Ovary (tissue), 7 donors: ENCODE measurements at regions not wholly inside any gene's neighbourhood (a gene's known extent, or its start where the extent isn't known, plus 50 kb on each side); places are given as distances from the start of the nearest gene placed in this dataset.

Source experiments
- DNase-seq, 5 donors: peaks; one replicate each; pipeline ENCODE4 v3.0.0-alpha.2; 2019 to 2020
- H3K27ac ChIP-seq, 2 donors: fragments of 200-600 bp; one replicate each; pipeline versions ENCODE4 v1.5.1 to v1.8.0; 2019 to 2022
- H3K27me3 ChIP-seq: fragments of 200-600 bp; one replicate; pipeline ENCODE4 v1.8.0; 2022
- H3K36me3 ChIP-seq: fragments of 200-600 bp; sonication (generic); one replicate; pipeline ENCODE4 v1.5.1; 2019
- H3K4me1 ChIP-seq: one replicate; pipeline ENCODE4 v1.8.1; 2013; ENCODE audit warnings: mild to moderate bottlenecking, moderate library complexity; ENCODE audit not compliant: insufficient read depth
- H3K4me3 ChIP-seq: fragments of 200-600 bp; sonication (generic); one replicate; pipeline ENCODE4 v1.5.1; 2017
- H3K9me3 ChIP-seq, 2 donors: fragments of 200-600 bp in 1 of 2; sonication (generic) in 1 of 2; one replicate each; pipeline versions ENCODE4 v1.5.1 to v1.8.1; 2013 to 2019; ENCODE audit warnings: mild to moderate bottlenecking in 1 of 2, moderate library complexity in 1 of 2
- EP300 ChIP-seq: sonication (generic); formaldehyde crosslinking; IDR thresholded peaks from one replicate; pipeline ENCODE4 v1.6.1; 2017; ENCODE audit warnings: antibody characterized with exemption
- POLR2A ChIP-seq: fragments of 450-650 bp; IDR thresholded peaks from one replicate; pipeline ENCODE4 v1.6.1; 2017; ENCODE audit warnings: antibody characterized with exemption, mild to moderate bottlenecking, moderate library complexity
- WGBS, 3 donors: extraction: QIAGEN DNeasy Blood & Tissue Kit in 1 of 3; methylation state at CpG; one replicate each; pipeline versions ENCODE4 v1.1.5 to v1.1.7; 2013 to 2017; 5-methylcytosine and 5-hydroxymethylcytosine counted together
- intact Hi-C, 4 donors: fragments of 100-400 bp; cut with DNase I; formaldehyde crosslinking; loops; one replicate each; pipeline versions ENCODE4 v1.11.0 to v1.15.1; 2022 to 2023
- TF ChIP-seq, protein P1 (sequence below), 3 donors: fragments of 450-650 bp in 2 of 3; fragments of 200-600 bp in 1 of 3; IDR thresholded peaks; one replicate each; pipeline versions ENCODE4 v1.5.1 to v1.8.0; 2016 to 2022; ENCODE audit warnings: antibody characterized with exemption in 3 of 3, mild to moderate bottlenecking in 1 of 3
- donor health status: DM: no; HTN: no; CAD: no; lungs with moderate emphysema.
- donor health status: DM: no; HTN: no; CAD: no.
- donor health status: Bipolar disorder and iron deficiency.
- donor health status: DM: no; HTN: no; CAD: no.
- donor health status: DM: yes; HTN: yes; CAD: no.

GRCh38 chr14:65261425-65261920 is 151.1 kb upstream of the FUT8 start:
- H3K27ac ChIP-seq: no peak overlapping the region
- no peak for DNase-seq
- H3K9me3 ChIP-seq: no peaks in the 10 kb centered on the region
- TF ChIP-seq, protein P1, sequence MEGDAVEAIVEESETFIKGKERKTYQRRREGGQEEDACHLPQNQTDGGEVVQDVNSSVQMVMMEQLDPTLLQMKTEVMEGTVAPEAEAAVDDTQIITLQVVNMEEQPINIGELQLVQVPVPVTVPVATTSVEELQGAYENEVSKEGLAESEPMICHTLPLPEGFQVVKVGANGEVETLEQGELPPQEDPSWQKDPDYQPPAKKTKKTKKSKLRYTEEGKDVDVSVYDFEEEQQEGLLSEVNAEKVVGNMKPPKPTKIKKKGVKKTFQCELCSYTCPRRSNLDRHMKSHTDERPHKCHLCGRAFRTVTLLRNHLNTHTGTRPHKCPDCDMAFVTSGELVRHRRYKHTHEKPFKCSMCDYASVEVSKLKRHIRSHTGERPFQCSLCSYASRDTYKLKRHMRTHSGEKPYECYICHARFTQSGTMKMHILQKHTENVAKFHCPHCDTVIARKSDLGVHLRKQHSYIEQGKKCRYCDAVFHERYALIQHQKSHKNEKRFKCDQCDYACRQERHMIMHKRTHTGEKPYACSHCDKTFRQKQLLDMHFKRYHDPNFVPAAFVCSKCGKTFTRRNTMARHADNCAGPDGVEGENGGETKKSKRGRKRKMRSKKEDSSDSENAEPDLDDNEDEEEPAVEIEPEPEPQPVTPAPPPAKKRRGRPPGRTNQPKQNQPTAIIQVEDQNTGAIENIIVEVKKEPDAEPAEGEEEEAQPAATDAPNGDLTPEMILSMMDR (IDR thresholded peaks at IDR 0.05): no peak
- TF ChIP-seq EP300 (no peak), POLR2A (no peak)
- intact Hi-C loops: no loop called here
- H3K36me3 ChIP-seq: no peaks in the 10 kb centered on the region
- H3K27me3 ChIP-seq: no peaks in the 10 kb centered on the region
- no peak overlapping the region for H3K4me3 ChIP-seq
- H3K4me1 ChIP-seq: no peaks in the 10 kb centered on the region
- WGBS, 3 donors: 88 to 94% (median 91%) methylated on average over 1 of the region's 1 CpG

DNA sequence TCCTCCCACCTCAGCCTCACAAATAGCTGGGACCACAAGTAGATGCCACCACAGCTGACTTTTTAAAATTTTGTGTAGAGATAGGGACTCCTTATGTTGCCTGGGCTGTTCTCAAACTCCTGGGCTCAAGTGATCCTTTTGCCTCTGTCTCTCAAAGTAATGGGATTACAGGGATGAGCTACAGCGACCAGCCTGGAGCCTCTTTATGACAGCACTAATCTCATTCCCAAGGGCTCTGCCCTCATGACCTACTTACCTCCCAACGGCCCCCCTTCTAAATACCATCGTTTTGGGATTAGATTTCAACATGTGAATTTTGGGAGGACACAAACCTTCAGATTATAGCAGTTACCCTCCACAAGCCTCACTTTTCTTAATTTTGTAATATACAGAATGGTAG is 150.6 kb upstream of the FUT8 start:
- H3K27ac ChIP-seq: no peak overlapping the region
- no peak overlapping the region for H3K4me3 ChIP-seq
- H3K4me1 ChIP-seq: peaks cover 1% of the 10 kb centered on the region
- DNase-seq: no peak
- no peaks in the 10 kb centered on the region for H3K27me3 ChIP-seq
- intact Hi-C loops: no loop called here
- H3K36me3 ChIP-seq: no peaks in the 10 kb centered on the region
- no peaks in the 10 kb centered on the region for H3K9me3 ChIP-seq
- no peak for TF ChIP-seq EP300
- TF ChIP-seq, protein P1 (IDR thresholded peaks at IDR 0.05): no peak
- TF ChIP-seq POLR2A: no peak
- WGBS, 3 donors: 45 to 49% (median 46%) methylated on average over 3 of the region's 3 CpGs

DNA sequence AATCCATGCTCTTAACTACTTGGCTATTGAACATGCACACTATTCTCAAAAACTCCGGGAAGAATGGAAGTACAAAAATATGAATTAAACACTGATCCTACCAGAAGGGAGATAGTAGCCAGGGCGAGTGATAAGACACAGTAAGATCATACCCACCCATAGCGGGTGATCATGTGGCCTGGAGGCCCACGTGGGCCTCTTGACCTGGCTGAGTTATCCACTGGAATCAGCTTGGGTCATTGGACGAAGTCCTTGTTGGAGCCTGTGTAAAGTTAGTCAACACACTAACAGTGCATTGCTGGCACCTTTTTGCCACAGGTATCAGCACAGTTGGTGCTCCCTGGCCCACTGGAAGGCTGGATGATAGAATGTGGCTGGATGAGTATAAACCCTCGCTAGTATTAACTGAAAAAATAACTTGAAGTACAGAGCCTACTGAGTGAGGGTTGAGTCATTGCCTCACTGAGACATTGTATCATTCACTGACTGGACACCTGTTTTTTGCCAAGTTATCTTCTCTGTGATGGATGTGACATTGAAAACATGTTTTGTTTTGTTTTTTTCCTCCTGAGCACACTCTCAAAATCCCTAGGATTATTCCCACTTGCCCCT is 149.2 kb upstream of the FUT8 start:
- no peaks in the 10 kb centered on the region for H3K9me3 ChIP-seq
- no peaks in the 10 kb centered on the region for H3K27me3 ChIP-seq
- no peak overlapping the region for H3K4me3 ChIP-seq
- no peak overlapping the region for H3K27ac ChIP-seq
- no peaks in the 10 kb centered on the region for H3K36me3 ChIP-seq
- TF ChIP-seq POLR2A: no peak
- no peak for TF ChIP-seq EP300
- peaks cover 1% of the 10 kb centered on the region for H3K4me1 ChIP-seq
- WGBS, 3 donors: 78 to 86% (median 86%) methylated on average over 6 of the region's 6 CpGs
- intact Hi-C loops: no loop called here
- DNase-seq: no peak

- TF ChIP-seq POLR2A: no peak
- TF ChIP-seq, protein P1 (IDR thresholded peaks at IDR 0.05): no peak
- no peak for TF ChIP-seq EP300
- Histone ChIP-seq H3K9me3 (no peaks in the 10 kb centered on the region), H3K27ac (no peak overlapping the region), H3K36me3 (no peaks in the 10 kb centered on the region), H3K4me1 (peaks cover 1% of the 10 kb centered on the region), H3K27me3 (no peaks in the 10 kb centered on the region), H3K4me3 (no peak overlapping the region)
- 65 to 74% (median 65%) methylated on average over 5 of the region's 5 CpGs for WGBS, 3 donors
- no peak for DNase-seq
- intact Hi-C loops: no loop called here
These were observed 144.7 kb upstream of the FUT8 start for GRCh38 chr14:65267856-65268255.

GRCh38 chr14:65268594-65268993 is 143.9 kb upstream of the FUT8 start:
- TF ChIP-seq, protein P1 (IDR thresholded peaks at IDR 0.05): no peak
- no peak for TF ChIP-seq POLR2A
- Histone ChIP-seq H3K4me1 (peaks cover 1% of the 10 kb centered on the region), H3K27me3 (no peaks in the 10 kb centered on the region), H3K9me3 (no peaks in the 10 kb centered on the region), H3K36me3 (no peaks in the 10 kb centered on the region), H3K4me3 (no peak overlapping the region), H3K27ac (no peak overlapping the region)
- no peak for DNase-seq
- intact Hi-C loops: no loop called here
- 85 to 93% (median 90%) methylated on average over 5 of the region's 5 CpGs for WGBS, 3 donors
